Testis (tissue), 2 donors: ENCODE measurements at regions not wholly inside any gene's neighbourhood (a gene's known extent, or its start where the extent isn't known, plus 50 kb on each side); places are given as distances from the start of the nearest gene placed in this dataset.

ENCODE experiments used
- CTCF ChIP-seq, 3 experiments: fragments of 450-650 bp in 2 of 3; fragments of 200-600 bp in 1 of 3; sonication (generic) in 1 of 3; IDR thresholded peaks; one replicate each; pipeline ENCODE4 v1.5.1; 2016 to 2019; ENCODE audit warnings: antibody characterized with exemption in 3 of 3, mild to moderate bottlenecking in 2 of 3, moderate library complexity in 1 of 3
- POLR2A ChIP-seq: fragments of 450-650 bp; IDR thresholded peaks from one replicate; pipeline ENCODE4 v1.6.1; 2017; ENCODE audit warnings: antibody characterized with exemption, mild to moderate bottlenecking, moderate library complexity

GRCh38 chr2:19623488-19623887, 265.1 kb upstream of the OSR1 start:
- no peak for TF ChIP-seq CTCF (IDR thresholded peaks at IDR 0.05)
- TF ChIP-seq POLR2A, result no peak
